NCI-H524 (cell line): ENCODE measurements at regions not wholly inside any gene's neighbourhood (a gene's known extent, or its start where the extent isn't known, plus 50 kb on each side); places are given as distances from the start of the nearest gene placed in this dataset.

Experiments
- DNase-seq, 2 experiments: peaks; one replicate each; lab custom pipeline; 2025; lab: John Stamatoyannopoulos, UW

DNA sequence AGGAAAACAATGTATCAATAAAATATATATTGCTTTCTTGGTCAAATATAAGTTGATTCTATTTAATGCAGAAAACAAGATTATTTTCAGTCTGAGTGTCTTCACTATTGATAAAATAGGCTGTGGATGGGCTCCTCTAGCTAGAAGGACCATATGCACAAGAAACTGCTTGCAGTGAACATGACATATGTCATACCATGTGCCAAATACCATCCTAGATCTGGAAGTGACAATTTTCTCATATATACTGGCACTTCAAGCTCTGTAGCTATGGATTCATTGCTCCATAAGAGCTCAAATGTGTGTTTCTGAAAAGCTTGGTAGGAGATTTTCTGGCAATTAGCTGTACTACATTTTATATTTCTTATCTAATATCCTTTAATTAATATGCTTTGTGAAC lies 95.6 kb upstream of the CDH6 start:
- DNase-seq, result peak in 1 of 2 experiments; percentile 31

DNA sequence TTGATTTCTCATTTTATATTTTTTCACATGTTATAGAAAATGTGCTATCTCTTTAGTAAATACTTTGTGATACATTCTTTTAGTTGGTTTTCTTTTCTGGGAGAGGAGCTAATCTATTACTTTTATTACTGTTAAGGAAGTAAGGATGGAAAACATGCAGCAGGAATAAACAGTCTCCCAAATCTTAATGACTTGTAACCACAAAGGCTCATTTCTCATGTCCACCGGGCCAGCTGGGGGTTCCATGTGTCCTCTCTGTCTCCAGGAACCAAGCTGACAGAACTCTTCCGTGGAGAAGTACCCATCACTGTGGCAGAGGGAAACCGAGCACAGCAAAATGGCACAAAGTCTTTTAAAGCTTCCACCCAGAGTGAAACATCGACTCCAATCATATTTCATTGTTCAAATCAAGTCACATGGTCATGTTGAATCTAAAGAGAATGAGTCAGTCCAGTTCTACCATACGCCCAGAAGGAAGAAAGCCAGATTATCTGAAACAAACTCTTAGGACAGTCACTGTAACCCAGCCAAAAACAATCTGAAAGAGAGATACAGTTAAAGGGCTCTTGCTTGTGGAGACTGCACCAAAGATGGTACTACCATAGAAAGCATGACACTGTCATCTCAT lies 97.1 kb upstream of the CDH6 start:
- no peak for DNase-seq

DNA sequence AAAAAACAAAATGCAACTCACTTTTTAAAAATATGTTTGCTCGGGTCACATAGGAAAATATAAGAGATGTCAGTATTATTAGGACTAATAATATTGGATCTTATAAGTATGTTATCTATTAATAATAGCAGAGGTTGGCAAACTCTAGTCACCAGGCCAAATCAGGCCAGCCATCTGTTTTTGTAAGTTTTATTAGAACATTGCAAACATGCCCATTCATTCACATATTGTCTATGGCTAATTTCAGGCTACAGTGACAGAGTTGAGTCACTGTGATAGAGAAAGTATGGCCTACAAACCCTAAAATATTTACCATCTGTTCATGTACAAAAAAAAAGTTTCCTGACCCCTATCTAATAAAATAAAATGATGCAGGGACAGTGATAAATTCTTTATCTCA lies 97.7 kb upstream of the CDH6 start:
- DNase-seq, result no peak

DNA sequence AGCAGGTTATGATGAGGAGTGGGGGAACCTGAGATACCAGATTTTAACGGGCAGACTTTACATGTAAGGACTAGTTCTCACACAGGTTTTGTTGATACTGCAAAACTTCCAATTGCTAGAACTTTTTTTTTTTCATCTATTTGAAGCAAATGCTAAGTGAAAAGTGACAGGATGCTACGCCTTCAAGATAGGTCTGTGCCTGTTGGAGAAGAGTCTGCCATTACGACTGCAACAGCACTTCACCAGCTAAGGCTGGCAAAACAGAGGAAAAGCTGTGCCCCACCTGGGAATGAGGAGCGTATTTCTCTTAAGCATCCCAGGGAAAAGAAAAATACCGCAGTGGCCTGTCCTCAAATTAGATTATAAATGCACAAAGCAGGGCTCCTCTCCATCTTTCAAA lies 102.0 kb upstream of the CDH6 start:
- no peak for DNase-seq

DNA sequence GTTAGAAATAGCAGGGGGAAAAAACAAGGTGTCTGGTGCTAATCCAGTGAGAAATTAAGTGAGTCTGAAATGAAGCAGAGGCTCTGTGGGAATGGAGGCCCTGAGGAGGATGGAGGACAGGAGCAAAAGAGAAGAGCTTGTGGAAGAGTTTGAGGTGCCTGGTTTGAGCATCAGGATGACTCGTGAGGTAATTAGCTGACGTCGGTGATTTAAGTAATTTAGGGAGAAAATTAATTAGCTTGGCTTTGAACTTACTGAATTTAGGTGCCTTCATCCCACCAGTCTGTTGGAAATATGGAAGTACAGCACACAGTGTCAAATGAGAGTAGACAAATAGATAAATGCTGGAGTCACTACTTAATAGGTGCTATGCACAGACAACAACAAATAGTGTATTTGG lies 103.0 kb upstream of the CDH6 start:
- no peak for DNase-seq

DNA sequence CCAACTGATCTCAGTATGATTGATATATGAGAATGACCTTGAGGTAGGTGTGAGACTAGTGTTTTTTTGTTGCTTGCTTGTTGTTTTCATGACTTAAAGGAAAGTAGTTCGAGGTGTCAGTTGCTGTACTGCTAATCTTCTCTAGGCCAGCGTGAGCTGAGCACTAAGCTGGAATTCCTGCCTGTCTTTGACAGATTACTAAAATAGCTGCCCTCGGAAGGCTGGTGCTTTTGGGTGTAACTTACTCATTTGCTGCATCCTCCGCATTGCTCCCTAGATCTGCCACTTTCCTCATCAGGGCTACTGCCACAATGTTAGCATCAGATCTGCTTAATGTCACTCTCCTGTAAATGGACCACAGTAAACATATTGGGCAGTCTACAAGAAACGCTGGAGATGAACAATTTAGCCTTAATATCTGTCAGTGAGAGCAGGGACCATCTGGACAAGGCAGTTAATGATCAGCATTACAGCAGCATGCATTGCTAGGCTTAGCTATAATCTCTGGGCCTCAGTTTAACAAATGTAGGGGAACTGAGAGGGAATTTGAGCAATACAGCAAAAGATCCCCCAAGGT lies 106.6 kb upstream of the CDH6 start:
- peak; percentile 12 to 55 for DNase-seq

DNA sequence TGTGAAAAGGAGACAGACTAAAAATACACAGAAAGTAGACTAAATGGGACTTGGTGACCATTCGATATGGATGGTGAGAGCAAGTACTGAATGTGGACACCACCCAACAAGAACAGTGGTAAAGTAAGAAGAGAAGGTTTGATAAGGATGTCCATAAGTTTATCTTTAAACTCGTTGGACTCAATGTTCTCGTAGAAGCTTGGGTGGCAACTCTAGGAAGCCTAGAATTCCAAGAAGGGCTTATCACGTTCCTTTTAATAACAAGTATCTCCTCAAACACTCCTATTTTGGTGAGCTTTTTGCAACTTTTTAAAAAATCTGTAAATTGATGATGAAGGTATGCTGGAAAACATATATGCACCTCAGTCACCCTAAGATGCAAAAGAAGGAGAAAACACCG lies 108.6 kb upstream of the CDH6 start:
- no peak for DNase-seq

DNA sequence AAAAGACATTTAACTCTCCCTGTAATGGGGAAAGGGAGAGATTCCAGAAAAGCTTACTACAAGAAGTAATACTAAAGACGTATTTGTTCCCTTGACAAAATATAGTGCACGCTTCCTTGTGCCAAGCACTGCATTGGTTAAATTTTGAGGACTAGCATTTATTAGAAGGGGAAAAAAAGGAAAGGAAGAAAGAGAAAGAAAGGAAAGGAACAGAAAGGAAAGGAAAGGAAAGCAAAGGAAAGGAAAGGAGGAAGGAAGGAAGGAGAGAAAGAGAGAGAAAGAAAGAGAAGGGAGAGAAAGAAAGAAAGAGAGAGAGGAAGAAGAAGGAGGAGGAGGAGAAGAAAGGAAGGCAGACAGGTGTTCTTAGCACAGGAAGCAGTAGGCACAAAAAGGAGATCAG lies 110.1 kb upstream of the CDH6 start:
- no peak for DNase-seq

DNA sequence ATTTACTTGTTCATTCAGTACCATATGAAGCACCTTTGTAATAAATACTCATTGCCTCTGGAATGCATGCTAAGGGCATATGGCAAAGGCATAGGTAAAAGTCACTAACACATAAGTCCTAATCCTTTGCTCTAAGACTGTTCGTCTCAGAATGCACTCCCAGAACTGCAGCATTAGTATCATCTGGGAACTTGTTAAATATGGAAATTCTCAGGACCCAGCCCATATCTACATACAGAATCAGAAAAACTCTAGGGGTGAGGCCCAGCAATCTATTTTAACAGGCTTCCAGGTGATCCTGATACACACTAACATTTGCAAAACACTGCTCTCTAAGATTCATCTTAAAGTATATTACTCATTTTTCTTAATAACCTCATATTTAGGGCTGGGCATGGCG lies 113.8 kb upstream of the CDH6 start:
- DNase-seq, result peak in 1 of 2 experiments; percentile 9

DNA sequence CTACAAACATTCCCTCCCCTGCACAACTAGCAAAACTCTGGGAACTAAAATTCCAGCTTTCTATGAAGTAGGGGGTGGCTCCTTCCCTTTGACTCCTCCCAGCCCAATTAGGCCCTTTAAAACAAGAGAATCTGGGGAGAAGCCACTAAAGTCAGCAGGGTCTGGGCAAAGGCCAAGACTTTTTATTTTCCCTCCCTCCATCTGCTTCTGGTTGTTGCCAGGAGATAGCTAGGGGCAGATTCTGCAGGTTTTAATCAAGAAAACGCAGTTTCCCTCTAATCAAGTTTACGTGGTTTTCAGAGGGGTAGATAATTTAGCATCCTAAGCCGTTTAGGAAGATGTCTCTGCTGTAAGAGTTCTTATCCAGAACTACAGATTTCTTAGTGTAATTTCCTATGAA lies 114.5 kb upstream of the CDH6 start:
- DNase-seq, result peak in 1 of 2 experiments; percentile 10

DNA sequence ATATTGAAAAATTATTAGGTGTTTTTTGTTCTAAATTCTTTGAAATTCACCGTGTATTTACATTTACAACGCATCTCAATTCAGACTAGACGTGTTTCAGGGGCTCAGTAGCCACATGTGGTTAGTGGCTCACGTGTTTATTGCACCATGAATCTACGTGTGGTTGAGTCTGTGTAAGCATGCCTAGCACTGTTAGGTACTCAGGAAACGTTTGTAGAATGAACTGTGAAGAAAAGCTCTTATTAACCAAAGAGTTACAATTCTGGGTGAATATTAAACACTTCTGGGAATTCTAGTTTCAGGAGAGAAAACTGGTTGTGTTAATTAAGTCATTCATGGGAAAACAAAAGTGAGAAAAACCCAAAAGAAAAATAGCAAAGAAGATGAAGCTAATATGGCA lies 117.5 kb upstream of the CDH6 start:
- no peak for DNase-seq

DNA sequence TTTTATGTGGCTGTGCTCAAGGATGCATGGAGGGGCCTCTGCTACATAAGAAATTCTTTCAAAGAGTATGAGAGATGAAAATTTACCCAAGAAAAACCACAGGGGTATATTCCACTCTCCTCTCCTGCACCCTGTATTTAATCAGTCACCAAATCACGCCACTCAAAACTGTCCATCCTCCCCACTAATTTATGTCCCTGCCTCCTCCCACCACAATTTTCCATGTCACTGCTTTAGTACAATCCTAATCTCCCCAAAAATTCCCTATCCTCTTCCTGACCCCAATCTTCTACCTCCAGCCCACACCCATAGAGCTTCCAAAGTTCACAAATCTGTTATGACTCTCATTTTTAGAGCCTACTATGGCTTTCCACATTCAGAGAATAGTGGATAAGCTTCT lies 125.2 kb upstream of the CDH6 start:
- DNase-seq, result no peak

DNA sequence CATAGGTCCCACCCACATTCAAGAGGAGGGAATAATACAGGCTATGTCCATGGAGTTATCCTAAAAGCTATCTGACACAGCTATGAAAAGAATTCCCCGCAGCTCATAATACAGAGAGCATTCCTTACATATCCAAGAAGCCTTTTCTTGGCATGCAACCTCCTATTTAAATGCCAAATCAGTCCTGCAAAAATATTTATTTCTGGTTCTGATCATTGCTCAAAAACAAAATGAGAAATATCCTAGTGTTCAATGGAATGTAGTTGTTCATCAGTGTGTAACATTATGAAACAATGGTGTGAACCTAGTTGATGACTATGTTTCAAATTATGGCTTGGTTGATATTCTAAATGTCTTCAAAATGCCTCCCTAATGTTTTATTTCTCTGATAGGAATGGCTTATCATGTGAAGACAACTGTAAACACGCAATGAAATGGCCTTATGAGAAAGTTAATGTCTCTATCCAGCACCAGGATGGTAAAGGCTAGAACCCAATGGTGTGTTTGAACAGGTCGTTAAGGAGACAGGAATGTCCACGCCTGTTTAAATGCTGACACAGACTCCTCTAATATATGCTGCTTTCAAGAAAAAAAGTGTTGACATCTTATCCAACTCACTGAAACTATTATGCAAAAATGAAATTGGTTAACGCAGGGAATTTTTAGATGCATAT lies 126.7 kb upstream of the CDH6 start:
- no peak for DNase-seq

DNA sequence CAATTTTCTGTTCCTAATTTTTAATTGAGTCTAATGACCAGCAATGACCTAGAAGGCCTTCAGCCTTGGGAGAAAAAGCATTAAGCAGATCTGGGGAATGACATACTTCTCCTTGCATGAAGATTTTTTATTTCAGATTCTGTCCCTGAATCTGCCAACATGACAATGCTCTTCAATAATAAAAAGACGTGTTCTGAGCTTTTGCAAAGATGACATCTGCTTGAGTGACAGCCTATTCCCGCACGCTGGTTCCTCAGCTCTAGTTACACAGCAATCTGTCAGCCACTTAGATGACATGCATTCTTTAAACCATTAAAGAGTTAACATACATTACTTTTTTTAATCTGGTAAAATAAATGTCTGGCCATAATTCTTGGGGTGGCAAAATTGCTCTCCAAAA lies 129.3 kb upstream of the CDH6 start:
- DNase-seq, result peak in 1 of 2 experiments; percentile 43

DNA sequence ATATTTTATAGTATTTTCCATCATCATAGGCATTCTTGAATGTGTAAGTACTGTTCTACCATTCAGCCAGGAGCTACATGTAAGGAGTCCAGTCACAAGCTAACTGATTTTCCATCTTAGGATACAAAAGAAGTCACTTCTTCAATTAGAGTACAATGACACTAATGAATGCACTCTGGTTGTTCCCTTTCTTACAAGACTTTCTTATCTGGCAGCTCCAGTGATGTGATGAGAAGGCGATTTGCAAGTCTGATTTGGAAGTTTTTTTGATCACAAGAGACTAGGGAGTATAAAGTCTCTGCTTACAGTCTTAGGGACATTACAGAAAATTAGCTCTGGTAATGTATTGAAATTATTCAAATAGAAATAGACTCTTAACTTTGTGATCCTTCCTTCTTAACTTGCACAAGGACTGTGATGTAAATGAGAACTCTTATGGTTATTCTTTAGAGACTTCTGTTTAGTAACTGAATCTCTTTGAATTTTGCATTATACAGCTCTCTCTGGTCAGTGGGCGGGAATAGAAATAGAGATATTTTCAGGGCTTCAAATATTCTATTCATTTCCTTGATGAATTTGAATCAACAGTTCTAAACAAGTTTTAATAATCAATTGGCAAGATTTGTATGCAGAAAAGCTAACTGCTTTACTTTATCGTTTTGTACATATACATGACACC lies 130.4 kb upstream of the CDH6 start:
- no peak for DNase-seq

DNA sequence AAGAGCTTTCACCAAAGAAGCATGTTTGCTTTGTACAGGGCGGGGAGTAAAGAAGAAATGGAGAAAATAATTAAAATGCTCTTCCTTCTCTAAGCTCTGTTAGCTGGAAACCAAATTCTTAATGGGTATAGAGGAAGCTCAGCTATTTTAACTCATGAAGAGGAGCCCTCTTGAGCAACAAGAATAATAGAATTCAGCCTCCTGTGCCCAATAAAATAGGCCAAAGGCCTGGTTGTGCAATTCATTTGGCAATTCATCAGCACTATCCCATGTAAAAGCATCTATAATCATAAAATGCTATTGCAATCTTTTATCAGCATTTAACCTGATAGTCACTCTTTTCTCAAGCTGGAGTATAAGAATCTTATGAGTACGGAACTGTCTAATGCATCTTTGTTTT lies 133.6 kb upstream of the CDH6 start:
- no peak for DNase-seq

DNA sequence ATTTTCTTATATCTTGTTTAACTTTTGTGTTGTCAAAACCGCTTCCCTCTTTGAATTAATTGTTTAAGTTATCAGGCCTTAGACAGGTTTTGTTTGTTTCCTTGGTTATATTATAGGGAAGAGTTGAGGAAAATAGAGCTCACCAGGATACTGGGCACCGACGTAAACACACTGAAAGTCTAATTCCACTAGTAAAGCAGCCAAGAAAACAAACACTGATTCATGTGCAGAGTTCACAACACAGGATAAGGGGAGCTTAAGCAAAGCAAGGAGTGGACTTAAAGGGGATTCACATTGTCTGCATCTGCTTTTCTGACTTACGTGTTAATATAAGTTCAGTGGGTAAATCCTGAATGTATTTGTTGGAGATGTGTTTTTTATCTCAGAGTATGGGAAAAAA lies 139.0 kb upstream of the CDH6 start:
- DNase-seq, result no peak

DNA sequence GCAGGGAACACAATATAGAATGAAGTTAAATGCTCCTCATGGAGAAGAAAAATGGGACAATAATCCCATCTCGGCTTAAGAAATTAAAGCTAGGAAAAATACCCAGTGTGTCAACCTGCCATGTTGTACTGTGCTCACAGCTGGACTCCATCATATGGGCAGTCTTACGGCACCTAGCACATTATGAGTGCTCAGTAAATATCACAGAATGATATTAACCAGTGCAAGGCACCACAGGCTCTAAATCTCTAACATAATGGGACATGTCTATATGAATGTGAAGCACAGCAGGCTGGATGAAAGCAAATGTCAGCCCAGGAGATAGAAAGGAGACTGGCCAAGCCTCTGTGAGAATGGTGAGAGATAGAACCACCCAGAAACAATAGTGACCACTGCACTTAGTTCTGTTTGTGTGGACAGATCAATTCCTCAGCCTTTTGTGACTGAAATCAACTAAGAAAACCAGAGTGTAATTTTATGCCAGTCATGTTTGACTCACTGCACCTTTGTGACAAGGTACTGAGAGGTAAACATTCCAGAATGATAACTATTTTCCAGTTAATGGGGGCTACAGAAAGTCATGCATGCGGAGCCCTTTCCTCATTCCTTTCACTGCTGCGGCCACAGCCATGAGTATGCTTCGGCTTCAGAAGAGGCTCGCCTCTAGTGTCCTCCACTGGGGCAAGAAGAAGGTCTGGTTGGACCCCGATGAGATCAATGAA lies 140.4 kb upstream of the CDH6 start:
- no peak for DNase-seq

DNA sequence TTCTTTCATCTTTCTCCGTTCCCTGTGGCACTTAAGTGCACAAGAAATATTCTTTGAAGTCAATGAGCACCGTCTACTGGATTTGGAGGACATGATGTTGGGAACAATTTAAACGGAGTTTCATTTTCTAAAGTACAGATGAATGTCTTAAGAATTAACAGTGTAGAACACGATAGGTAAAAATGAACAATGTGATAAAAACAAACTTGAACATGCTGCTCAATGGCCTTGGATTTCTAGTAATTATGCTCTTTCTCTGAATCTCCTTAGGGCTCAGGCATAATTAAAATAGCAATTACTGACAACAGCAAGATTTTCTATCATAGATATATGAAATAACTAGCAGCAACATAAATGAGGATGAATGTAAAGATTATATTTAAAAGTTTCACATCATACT lies 142.2 kb upstream of the CDH6 start:
- no peak for DNase-seq

DNA sequence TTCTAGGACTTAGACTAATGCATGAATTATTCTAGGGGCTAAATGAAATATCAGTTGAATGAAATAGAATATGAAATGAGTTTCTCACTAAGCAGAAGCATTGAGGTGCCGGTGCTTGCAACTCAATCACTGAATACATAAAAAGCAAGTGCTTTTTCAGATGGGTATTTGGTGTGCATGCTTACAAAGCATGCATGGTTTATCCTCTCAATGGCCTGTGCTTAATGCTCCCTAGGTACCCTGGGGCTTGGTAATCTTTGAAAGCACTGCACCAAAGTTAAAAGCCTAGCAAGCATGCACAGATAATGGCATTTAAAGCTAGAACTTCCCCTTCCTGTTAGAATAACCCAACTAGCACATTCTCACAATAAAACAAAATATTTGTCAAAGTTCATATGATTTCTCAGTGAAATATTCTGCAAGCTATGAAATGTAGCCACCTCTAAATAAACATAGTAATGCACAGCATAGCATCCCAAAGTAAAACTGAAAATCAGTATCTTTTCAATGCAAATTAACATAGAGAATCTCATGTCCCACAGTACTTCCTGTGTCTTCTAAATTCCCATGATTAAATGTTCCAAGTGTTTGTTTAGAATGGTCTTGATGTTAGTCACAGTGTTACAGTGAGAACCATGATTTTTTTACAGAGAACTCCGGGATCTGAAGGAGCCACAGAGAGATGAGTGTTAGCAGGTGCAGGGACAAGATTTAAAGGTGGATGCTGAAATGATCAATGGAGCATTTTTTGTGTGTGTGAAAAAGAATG lies 143.4 kb upstream of the CDH6 start:
- no peak for DNase-seq

DNA sequence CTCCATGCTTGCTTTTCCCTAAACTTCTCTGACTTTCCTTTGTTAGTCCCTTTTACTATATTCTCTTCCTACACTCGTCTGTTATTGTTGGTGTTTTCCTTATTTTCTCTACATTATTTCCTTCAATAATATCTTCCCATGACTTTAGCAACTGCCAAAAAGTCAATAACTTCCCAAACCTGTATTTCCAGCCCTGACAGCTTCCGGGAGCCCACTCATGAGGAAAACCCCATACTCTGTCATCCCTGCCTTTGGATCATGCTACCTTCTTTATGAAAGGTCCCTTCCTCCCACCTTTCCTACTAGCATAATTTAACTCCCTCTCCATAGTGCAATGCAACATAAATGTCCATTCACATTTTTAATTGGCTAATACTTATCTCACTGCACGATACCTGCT lies 144.0 kb upstream of the CDH6 start:
- DNase-seq, result no peak
